Fibroblast of pulmonary artery (primary cell): ENCODE measurements at regions not wholly inside any gene's neighbourhood (a gene's known extent, or its start where the extent isn't known, plus 50 kb on each side); places are given as distances from the start of the nearest gene placed in this dataset.

Experiments
- DNase-seq: peaks from one replicate; pipeline ENCODE4 v3.0.0-alpha.2; 2010; ENCODE audit warnings: low read depth
- H3K4me3 ChIP-seq: replicated peaks from 2 replicates; pipeline ENCODE4 v1.5.1; 2011; ENCODE audit warnings: low read depth, mild to moderate bottlenecking, control low read depth, low read length, moderate library complexity
- CTCF ChIP-seq: IDR thresholded peaks from 2 replicates; pipeline ENCODE4 v1.5.1; 2011; ENCODE audit warnings: mild to moderate bottlenecking, control low read depth, low read length, inconsistent platforms; ENCODE audit errors: missing control alignments

GRCh38 chr4:184879271-184879670 is 53.5 kb upstream of the ACSL1 start:
- no peak for DNase-seq
- no peak overlapping the region for H3K4me3 ChIP-seq
- TF ChIP-seq CTCF = no peak

- no peak for TF ChIP-seq CTCF
- H3K4me3 ChIP-seq = no peak overlapping the region
- no peak for DNase-seq
Measured at GRCh38 chr4:184882276-184882675, 56.5 kb upstream of the ACSL1 start.

GRCh38 chr4:184883024-184883423 is 57.3 kb upstream of the ACSL1 start:
- no peak overlapping the region for H3K4me3 ChIP-seq
- DNase-seq = no peak
- no peak for TF ChIP-seq CTCF

- TF ChIP-seq CTCF = no peak
Measured at GRCh38 chr4:184884883-184885282, 59.1 kb upstream of the ACSL1 start.

GRCh38 chr4:184885602-184886001 is 59.8 kb upstream of the ACSL1 start:
- no peak for TF ChIP-seq CTCF
- DNase-seq = no peak
- no peak overlapping the region for H3K4me3 ChIP-seq

More at GRCh38 chr4:184884883-184885282, 59.1 kb upstream of the ACSL1 start:
- no peak overlapping the region for H3K4me3 ChIP-seq
- DNase-seq = no peak

- DNase-seq = no peak
- H3K4me3 ChIP-seq = no peak overlapping the region
- TF ChIP-seq CTCF = no peak
Measured at GRCh38 chr4:184887333-184887732, 61.6 kb upstream of the ACSL1 start.

GRCh38 chr4:184887947-184888346 is 62.2 kb upstream of the ACSL1 start:
- no peak for DNase-seq
- no peak for TF ChIP-seq CTCF
- no peak overlapping the region for H3K4me3 ChIP-seq
